ENCODE measurements at regions not wholly inside any gene's neighbourhood (a gene's known extent, or its start where the extent isn't known, plus 50 kb on each side); places are given as distances from the start of the nearest gene placed in this dataset.

GRCh38 chr7:156117542-156118247 is 305.4 kb upstream of the SHH start:
- no peak for TF ChIP-seq CTCF (conservative IDR thresholded peaks at IDR 0.05; ENCODE audit: low read depth in 2 of 2)
- TF ChIP-seq POLR2AphosphoS5 (IDR thresholded peaks at IDR 0.05; ENCODE audit: low read depth) = no peak
- no peak for TF ChIP-seq EZH2 (IDR thresholded peaks at IDR 0.05; ENCODE audit: low read depth, unreplicated experiment)
- no peak for TF ChIP-seq JUNB (IDR thresholded peaks at IDR 0.05; ENCODE audit: unreplicated experiment)

All from GM23338 (cell line).